Umbilical cord (tissue), 1 donor: ENCODE measurements at regions not wholly inside any gene's neighbourhood (a gene's known extent, or its start where the extent isn't known, plus 50 kb on each side); places are given as distances from the start of the nearest gene placed in this dataset.
A peak's percentile ranks its signal among the peaks of the same experiment; 100 is the strongest.
"Not testable (repeated sequence)": the region's sequence is repeated elsewhere in the genome, so short reads cannot be mapped to it uniquely, and the experiment has no call there.

Experiments used
- DNase-seq: peaks from one replicate; pipeline ENCODE4 v3.0.0-alpha.2; 2015; ENCODE audit warnings: low spot score

DNA sequence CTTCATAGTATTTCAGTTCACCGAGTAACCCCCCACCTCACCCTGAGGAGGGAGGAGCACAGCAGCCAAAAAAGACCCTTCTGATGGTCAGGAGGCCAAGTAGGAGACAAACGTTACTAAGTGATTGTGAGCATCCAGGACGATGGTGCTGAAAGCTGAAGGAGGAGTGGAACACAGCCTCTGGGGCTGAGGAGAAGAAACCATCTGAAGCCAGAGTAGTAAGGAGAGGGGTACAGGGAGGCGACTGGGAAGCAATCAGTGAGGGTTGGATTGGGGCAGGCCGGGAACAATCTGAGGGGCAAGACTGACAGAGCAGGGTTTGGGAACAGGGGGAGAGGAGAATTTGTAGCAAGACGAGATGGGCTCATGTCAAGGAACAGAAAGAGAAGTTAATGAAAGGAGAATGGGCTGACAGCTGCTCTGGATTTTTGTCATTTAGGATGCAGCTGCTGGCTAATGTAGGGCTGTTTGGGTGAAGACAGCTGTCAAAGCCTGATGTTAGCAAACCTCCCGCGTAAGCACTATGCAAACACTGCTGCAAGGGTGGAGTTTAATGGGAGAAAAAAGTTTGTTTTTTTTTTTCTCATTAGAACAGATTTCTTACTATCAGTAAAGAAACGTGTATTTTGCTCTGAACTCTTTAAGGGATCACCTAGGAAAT is 622.2 kb downstream of the EDEM1 start:
- no peak for DNase-seq

DNA sequence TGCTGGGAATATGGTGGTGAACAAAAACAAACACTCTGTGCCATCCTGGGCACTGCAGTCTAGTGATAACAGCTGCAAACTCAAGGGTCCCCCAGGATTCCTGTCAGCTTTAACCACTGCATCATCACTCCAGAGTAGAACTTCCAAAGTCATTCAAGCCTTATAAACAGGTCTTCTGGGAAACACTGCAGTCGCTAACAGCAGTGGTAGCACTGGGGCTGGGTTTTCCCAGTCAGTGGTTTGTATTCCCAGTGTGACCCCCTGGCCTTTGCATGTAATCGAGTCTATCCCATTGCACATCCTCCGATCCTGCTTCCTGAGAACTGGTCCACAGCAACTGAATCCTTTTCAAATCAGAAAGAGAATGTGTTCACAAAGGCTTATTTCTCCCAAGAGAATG is 623.5 kb downstream of the EDEM1 start:
- no peak for DNase-seq

DNA sequence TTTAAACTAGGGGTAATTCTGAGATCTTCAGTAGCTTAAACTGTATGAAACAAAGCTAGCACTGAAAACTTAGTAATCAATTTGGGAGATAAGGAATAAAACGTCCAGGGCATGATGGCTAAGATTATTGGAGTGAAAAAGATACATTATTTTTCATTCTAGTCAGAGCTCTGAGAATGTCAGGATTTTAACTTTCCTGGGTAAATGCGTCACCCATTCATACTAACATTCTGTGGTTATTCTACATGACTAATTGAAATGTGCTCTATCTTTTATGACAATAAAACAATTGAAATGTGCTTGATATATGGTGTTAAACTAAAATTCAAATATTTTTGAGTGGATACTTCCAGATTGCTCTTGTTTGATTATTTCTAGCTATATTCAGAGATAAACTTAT is 626.0 kb downstream of the EDEM1 start:
- no peak for DNase-seq

DNA sequence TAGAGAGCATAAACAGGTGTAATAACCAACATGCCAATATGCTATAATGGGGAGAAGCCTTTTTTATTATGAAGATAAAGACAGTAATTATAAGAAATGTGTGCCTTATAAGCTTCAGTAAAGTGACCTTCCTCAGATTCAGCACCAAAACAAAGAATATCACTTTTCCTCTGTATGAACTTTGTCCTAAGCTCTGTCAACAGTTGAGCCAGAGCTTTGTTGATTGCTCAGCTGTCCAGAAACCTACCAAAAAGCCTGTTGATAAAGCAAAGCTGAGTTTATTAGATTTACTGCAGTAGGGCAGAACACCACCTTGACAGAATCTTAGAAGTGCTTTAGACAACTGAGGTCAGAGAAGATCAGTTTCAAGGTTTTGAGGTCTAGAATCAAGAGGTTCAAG is 635.3 kb downstream of the EDEM1 start:
- no peak for DNase-seq

- DNase-seq = no peak
These were observed 639.0 kb downstream of the EDEM1 start for GRCh38 chr3:5826467-5826866.

- no peak for DNase-seq
These were observed 640.7 kb downstream of the EDEM1 start for GRCh38 chr3:5828251-5828650.

GRCh38 chr3:5840056-5840455 is 652.5 kb downstream of the EDEM1 start:
- peak; percentile 74 for DNase-seq

- no peak for DNase-seq
These were observed 654.1 kb downstream of the EDEM1 start for GRCh38 chr3:5841599-5841998.

GRCh38 chr3:5846261-5846660 is 658.8 kb downstream of the EDEM1 start:
- no peak for DNase-seq

- no peak for DNase-seq
These were observed 673.6 kb downstream of the EDEM1 start for GRCh38 chr3:5861151-5861550.

- DNase-seq = peak; percentile 16
These were observed 687.4 kb downstream of the EDEM1 start for GRCh38 chr3:5874931-5875341.

DNA sequence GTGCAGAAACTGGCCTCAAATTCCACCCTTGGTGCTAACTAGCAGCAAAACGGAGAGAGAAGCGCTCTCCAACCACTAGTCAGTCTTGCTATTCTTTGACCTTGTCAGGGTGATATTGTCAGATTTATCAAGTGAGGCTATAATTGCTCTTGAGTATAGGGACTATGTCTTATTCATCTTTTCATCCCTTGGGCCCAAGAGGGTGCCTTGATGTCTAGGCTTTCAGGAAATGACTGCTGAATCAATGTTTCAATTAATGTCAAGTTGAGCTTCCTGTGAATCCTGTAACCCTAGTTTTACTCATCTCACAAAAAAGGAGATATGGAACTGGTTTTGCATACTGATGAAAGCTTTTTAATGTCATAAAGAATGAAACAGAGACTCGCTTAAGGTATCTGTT is 701.3 kb downstream of the EDEM1 start:
- no peak for DNase-seq

- DNase-seq = no peak
These were observed 701.9 kb downstream of the EDEM1 start for GRCh38 chr3:5889374-5889773.

DNA sequence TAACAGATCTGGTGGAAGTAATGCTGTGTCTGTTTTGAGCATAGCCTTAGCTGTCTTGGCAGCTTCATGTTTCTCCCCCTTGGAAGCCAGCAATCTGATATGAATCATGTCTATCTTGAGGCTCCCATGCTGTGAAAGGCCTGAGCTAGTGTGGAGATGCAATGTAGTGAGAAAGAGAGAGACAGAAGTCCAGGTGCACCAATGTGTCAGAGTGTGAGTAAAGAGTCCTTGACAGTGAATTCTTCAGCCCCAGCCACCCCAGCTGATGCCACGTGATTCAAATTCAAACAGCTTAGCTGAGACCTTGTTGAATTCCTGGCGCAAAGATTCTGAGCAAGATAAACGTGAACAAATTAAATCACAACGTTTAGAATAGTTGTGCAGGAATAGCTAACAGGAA is 704.2 kb downstream of the EDEM1 start:
- peak; percentile 68 for DNase-seq

- DNase-seq = no peak
These were observed 710.6 kb downstream of the EDEM1 start for GRCh38 chr3:5898106-5898505.

- DNase-seq = no peak
These were observed 711.7 kb downstream of the EDEM1 start for GRCh38 chr3:5899014-5899761.

GRCh38 chr3:5917932-5918331 is 730.4 kb downstream of the EDEM1 start:
- DNase-seq = no peak

GRCh38 chr3:5918626-5919025 is 731.1 kb downstream of the EDEM1 start:
- DNase-seq = no peak

- no peak for DNase-seq
These were observed 741.5 kb downstream of the EDEM1 start for GRCh38 chr3:5929027-5929426.

DNA sequence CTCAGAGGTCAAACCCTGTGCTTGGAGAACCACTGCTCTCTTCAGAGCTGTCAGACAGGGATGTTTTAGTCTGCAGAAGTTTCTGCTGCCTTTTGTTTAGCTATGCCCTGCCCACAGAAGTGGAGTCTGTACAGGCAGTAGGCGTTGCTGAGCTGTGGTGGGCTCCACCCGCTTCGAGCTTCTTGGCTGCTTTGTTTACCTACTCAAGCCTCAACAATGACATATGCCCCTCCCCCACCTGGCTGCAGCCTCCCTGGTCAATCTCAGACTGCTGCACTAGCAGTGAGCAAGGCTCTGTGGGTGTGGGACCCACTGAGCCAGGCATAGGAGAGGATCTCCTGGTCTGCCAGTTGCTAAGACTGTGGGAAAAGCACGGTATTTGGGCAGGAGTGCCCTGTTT is 756.6 kb downstream of the EDEM1 start:
- not testable (repeated sequence) for DNase-seq

DNA sequence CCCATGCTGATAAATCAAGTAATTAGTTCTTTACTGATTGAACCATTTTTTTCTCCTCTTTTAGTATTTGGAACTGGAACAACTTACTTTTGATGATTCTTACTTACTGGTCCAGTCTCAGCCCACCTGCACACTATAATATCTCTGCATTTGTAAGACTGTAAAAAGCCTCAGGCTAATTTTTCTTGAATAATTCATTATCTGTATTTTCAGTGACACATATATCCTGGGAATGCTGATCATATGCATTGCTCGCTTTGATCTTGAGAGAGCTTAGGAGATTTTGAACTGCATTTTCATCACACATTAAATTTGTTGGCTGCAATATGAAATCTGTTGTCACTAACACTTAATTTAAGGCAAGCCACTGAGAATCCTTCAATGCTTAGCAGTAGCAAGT is 760.6 kb downstream of the EDEM1 start:
- no peak for DNase-seq

GRCh38 chr3:5951026-5951425 is 763.5 kb downstream of the EDEM1 start:
- DNase-seq = no peak

DNA sequence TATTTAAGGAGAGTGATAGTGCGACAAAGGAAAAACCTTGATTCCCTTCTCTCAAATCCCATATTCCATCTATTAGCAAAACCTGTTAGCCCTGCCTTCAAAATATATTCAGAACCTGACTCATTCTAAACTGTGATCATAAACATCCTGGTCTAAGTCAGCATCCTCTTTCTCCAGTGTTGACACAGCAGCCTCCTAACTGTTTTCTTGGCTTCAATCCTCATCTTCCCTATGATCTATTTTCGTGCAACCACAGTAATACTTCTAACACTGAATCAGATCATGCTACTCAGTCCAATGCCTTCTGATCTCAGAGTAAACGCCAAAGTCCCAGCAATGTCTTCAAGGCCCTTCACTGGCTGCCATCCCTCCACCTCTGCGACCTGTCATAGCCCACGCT is 785.1 kb downstream of the EDEM1 start:
- peak; percentile 40 for DNase-seq
